ENCODE measurements at regions not wholly inside any gene's neighbourhood (a gene's known extent, or its start where the extent isn't known, plus 50 kb on each side); places are given as distances from the start of the nearest gene placed in this dataset.

GRCh38 chr10:113294868-113295267 is 258.0 kb upstream of the HABP2 start:
- H3K4me3 ChIP-seq (ENCODE audit: low read depth, low read length): no peak overlapping the region
- DNase-seq (ENCODE audit: low read depth): no peak
- TF ChIP-seq CTCF (conservative IDR thresholded peaks at IDR 0.05; ENCODE audit: low read depth, low read length): no peak

GRCh38 chr10:113297226-113297625 is 255.6 kb upstream of the HABP2 start:
- no peak overlapping the region for H3K4me3 ChIP-seq (ENCODE audit: low read depth, low read length)
- DNase-seq (ENCODE audit: low read depth): no peak
- no peak for TF ChIP-seq CTCF (conservative IDR thresholded peaks at IDR 0.05; ENCODE audit: low read depth, low read length)

- DNase-seq (ENCODE audit: low read depth): no peak
- H3K4me3 ChIP-seq (ENCODE audit: low read depth, low read length): no peak overlapping the region
- no peak for TF ChIP-seq CTCF (conservative IDR thresholded peaks at IDR 0.05; ENCODE audit: low read depth, low read length)
Observed at GRCh38 chr10:113298616-113299015, 254.2 kb upstream of the HABP2 start.

- no peak for DNase-seq (ENCODE audit: low read depth)
- H3K4me3 ChIP-seq (ENCODE audit: low read depth, low read length): no peak overlapping the region
- no peak for TF ChIP-seq CTCF (conservative IDR thresholded peaks at IDR 0.05; ENCODE audit: low read depth, low read length)
Observed at GRCh38 chr10:113300201-113300600, 252.7 kb upstream of the HABP2 start.

GRCh38 chr10:113300617-113301016 is 252.2 kb upstream of the HABP2 start:
- DNase-seq (ENCODE audit: low read depth): no peak
- TF ChIP-seq CTCF (conservative IDR thresholded peaks at IDR 0.05; ENCODE audit: low read depth, low read length): no peak
- no peak overlapping the region for H3K4me3 ChIP-seq (ENCODE audit: low read depth, low read length)

GRCh38 chr10:113301342-113301984 is 251.4 kb upstream of the HABP2 start:
- DNase-seq (ENCODE audit: low read depth): no peak
- TF ChIP-seq CTCF (conservative IDR thresholded peaks at IDR 0.05; ENCODE audit: low read depth, low read length): no peak

GRCh38 chr10:113302062-113302461 is 250.8 kb upstream of the HABP2 start:
- no peak overlapping the region for H3K4me3 ChIP-seq (ENCODE audit: low read depth, low read length)
- DNase-seq (ENCODE audit: low read depth): no peak
- TF ChIP-seq CTCF (conservative IDR thresholded peaks at IDR 0.05; ENCODE audit: low read depth, low read length): no peak

More at GRCh38 chr10:113301342-113301984, 251.4 kb upstream of the HABP2 start:
- H3K4me3 ChIP-seq (ENCODE audit: low read depth, low read length): no peak overlapping the region

All from epithelial cell of proximal tubule (primary cell).